SU-DHL-6 (cell line): ENCODE measurements at regions not wholly inside any gene's neighbourhood (a gene's known extent, or its start where the extent isn't known, plus 50 kb on each side); places are given as distances from the start of the nearest gene placed in this dataset.

ENCODE experiments used
- EZH2phosphoT487 ChIP-seq: fragments of 200-600 bp; sonication (generic), shearing (Covaris generic); conservative IDR thresholded peaks from 2 replicates; pipeline ENCODE4 v1.6.1; 2018; ENCODE audit warnings: mild to moderate bottlenecking, antibody characterized with exemption, low read length, moderate library complexity, mixed read lengths
- TF ChIP-seq, protein P1 (sequence below): fragments of 200-600 bp; sonication (generic); IDR thresholded peaks from one replicate; pipeline ENCODE4 v1.5.1; 2017; ENCODE audit warnings: antibody characterized with exemption, mild to moderate bottlenecking, low read length, moderate library complexity; ENCODE audit not compliant: insufficient read depth, poor library complexity, severe bottlenecking

DNA sequence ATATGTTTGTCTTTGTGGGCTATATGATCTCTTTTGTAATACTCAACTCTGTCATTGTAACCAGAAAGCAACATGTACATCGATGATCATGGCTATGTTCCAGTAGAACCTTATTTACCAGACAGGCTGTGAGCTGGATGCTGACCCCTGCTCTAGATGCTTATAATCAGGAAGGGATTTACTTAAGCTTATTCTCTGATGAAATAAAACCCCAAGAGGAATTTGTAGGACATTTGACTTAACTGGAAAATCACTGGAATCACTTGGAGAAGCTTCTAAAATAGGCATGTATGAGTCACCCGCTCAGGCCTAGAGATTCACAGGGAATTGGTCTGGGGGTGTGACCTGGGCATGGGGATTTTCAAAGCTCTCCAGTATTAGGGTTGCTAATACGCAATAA is 285.8 kb upstream of the ZNF608 start:
- TF ChIP-seq, protein P1, sequence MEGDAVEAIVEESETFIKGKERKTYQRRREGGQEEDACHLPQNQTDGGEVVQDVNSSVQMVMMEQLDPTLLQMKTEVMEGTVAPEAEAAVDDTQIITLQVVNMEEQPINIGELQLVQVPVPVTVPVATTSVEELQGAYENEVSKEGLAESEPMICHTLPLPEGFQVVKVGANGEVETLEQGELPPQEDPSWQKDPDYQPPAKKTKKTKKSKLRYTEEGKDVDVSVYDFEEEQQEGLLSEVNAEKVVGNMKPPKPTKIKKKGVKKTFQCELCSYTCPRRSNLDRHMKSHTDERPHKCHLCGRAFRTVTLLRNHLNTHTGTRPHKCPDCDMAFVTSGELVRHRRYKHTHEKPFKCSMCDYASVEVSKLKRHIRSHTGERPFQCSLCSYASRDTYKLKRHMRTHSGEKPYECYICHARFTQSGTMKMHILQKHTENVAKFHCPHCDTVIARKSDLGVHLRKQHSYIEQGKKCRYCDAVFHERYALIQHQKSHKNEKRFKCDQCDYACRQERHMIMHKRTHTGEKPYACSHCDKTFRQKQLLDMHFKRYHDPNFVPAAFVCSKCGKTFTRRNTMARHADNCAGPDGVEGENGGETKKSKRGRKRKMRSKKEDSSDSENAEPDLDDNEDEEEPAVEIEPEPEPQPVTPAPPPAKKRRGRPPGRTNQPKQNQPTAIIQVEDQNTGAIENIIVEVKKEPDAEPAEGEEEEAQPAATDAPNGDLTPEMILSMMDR, result no peak
- TF ChIP-seq EZH2phosphoT487, result no peak
